PC-9 (cell line): ENCODE measurements at regions not wholly inside any gene's neighbourhood (a gene's known extent, or its start where the extent isn't known, plus 50 kb on each side); places are given as distances from the start of the nearest gene placed in this dataset.

Experiments
- BruUV-seq: library from RNA; stranded (reverse); fragments of 400-500 nt; replicated peaks from 2 replicates; lab custom pipeline; 2021; lab: Mats Ljungman, UMichigan
- CTCF ChIA-PET: fragments of 300-600 bp; sonication (Branson Sonifier 250); formaldehyde crosslinking; loops from one replicate; lab custom pipeline; 2022; ENCODE audit warnings: antibody characterized with exemption; lab: Charles Lee
- POLR2A ChIA-PET: fragments of 300-600 bp; sonication (Branson Sonifier 250); formaldehyde crosslinking; loops from one replicate; lab custom pipeline; 2022; ENCODE audit warnings: antibody characterized with exemption; ENCODE audit not compliant: unreplicated experiment; lab: Charles Lee
- DNase-seq, 2 experiments: peaks; one replicate each; pipeline versions ENCODE4 v3.0.0 to v3.0.0-alpha.2; 2015 to 2022; ENCODE audit warnings: mixed read lengths in 1 of 2
- H2AFZ ChIP-seq: fragments of 200-600 bp; sonication (generic); 2 replicates; pipeline ENCODE4 v1.8.1; 2017; ENCODE audit warnings: antibody characterized with exemption
- H3F3A ChIP-seq: fragments of 200-600 bp; sonication (generic); 2 replicates; pipeline ENCODE4 v1.8.1; 2017; ENCODE audit warnings: antibody characterized with exemption, mild to moderate bottlenecking, low read depth; ENCODE audit not compliant: insufficient read depth
- H3K27ac ChIP-seq: fragments of 200-600 bp; sonication (generic); 2 replicates; pipeline ENCODE4 v1.6.1; 2016; ENCODE audit warnings: mixed run types
- H3K27me3 ChIP-seq: fragments of 200-600 bp; sonication (generic); 2 replicates; pipeline ENCODE4 v1.6.1; 2016; ENCODE audit warnings: low read depth, mixed run types; ENCODE audit not compliant: insufficient read depth
- H3K36me3 ChIP-seq: fragments of 200-600 bp; sonication (generic); 2 replicates; pipeline ENCODE4 v1.6.1; 2016; ENCODE audit warnings: low read depth, mixed run types
- H3K4me1 ChIP-seq: fragments of 200-600 bp; sonication (generic); replicated peaks from 2 replicates; pipeline ENCODE4 v1.6.1; 2016; ENCODE audit warnings: mixed run types; ENCODE audit not compliant: insufficient read depth
- H3K4me2 ChIP-seq: fragments of 200-600 bp; sonication (generic); 2 replicates; pipeline ENCODE4 v1.6.1; 2017; ENCODE audit warnings: mixed run types
- H3K4me3 ChIP-seq: fragments of 200-600 bp; sonication (generic); 2 replicates; pipeline ENCODE4 v1.6.1; 2016; ENCODE audit warnings: mixed run types
- H3K79me2 ChIP-seq: fragments of 200-600 bp; sonication (generic); 2 replicates; pipeline ENCODE4 v1.6.1; 2017; ENCODE audit warnings: low read depth, mixed run types
- H3K9me2 ChIP-seq: fragments of 200-600 bp; sonication (generic); 2 replicates; pipeline ENCODE4 v1.8.1; 2017; ENCODE audit warnings: mild to moderate bottlenecking; ENCODE audit not compliant: insufficient read depth
- H3K9me3 ChIP-seq: fragments of 200-600 bp; sonication (generic); 2 replicates; pipeline ENCODE4 v1.8.1; 2016; ENCODE audit warnings: low read depth; ENCODE audit not compliant: insufficient read depth
- H4K20me1 ChIP-seq: fragments of 200-600 bp; sonication (generic); 2 replicates; pipeline ENCODE4 v1.8.1; 2017; ENCODE audit not compliant: insufficient read depth
- CTCF ChIP-seq: fragments of 200-600 bp; sonication (generic); conservative IDR thresholded peaks from 2 replicates; pipeline ENCODE4 v1.6.1; 2017; ENCODE audit warnings: mixed run types, antibody characterized with exemption, mild to moderate bottlenecking, moderate library complexity
- EZH2 ChIP-seq: fragments of 200-600 bp; sonication (generic); IDR thresholded peaks from 2 replicates; pipeline ENCODE4 v1.8.0; 2017; ENCODE audit warnings: antibody characterized with exemption, low read depth
- intact Hi-C: fragments of 100-400 bp; cut with micrococcal nuclease; formaldehyde crosslinking; loops from one replicate; pipeline ENCODE4 v1.10.0; 2022; ENCODE audit not compliant: unreplicated experiment

GRCh38 chr2:158046121-158046880 lies 55.4 kb upstream of the UPP2 start:
- no peak for DNase-seq
- no peaks in the 10 kb centered on the region for H3F3A ChIP-seq
- no peaks in the 10 kb centered on the region for H3K9me3 ChIP-seq
- H2AFZ ChIP-seq, result no peak overlapping the region
- intact Hi-C loops, result no loop called here
- BruUV-seq, result no TSS peak
- no peak overlapping the region for H3K27ac ChIP-seq
- no peaks in the 10 kb centered on the region for H3K4me1 ChIP-seq
- H3K27me3 ChIP-seq, result no peaks in the 10 kb centered on the region
- no peak overlapping the region for H3K4me3 ChIP-seq
- H3K79me2 ChIP-seq, result no peaks in the 10 kb centered on the region
- no peaks in the 10 kb centered on the region for H4K20me1 ChIP-seq
- no peak overlapping the region for H3K4me2 ChIP-seq
- TF ChIP-seq CTCF (no peak), EZH2 (no peak)
- H3K9me2 ChIP-seq, result no peaks in the 10 kb centered on the region
- ChIA-PET POLR2A (no interaction called here), CTCF (no interaction called here)
- H3K36me3 ChIP-seq, result no peaks in the 10 kb centered on the region

GRCh38 chr2:158045362-158045761 lies 56.3 kb upstream of the UPP2 start:
- no peaks in the 10 kb centered on the region for H3K27me3 ChIP-seq
- no peak overlapping the region for H3K4me2 ChIP-seq
- H3K4me1 ChIP-seq, result no peaks in the 10 kb centered on the region
- no peaks in the 10 kb centered on the region for H3K9me3 ChIP-seq
- CTCF ChIA-PET, result no interaction called here
- no peaks in the 10 kb centered on the region for H3K36me3 ChIP-seq
- no peaks in the 10 kb centered on the region for H4K20me1 ChIP-seq
- no peaks in the 10 kb centered on the region for H3K79me2 ChIP-seq
- H3K27ac ChIP-seq, result no peak overlapping the region
- DNase-seq, result no peak
- no peaks in the 10 kb centered on the region for H3F3A ChIP-seq
- BruUV-seq, result no TSS peak
- no peak for TF ChIP-seq EZH2
- no peak for TF ChIP-seq CTCF
- H2AFZ ChIP-seq, result no peak overlapping the region
- H3K4me3 ChIP-seq, result no peak overlapping the region
- intact Hi-C loops, result no loop called here
- POLR2A ChIA-PET, result no interaction called here
- no peaks in the 10 kb centered on the region for H3K9me2 ChIP-seq

GRCh38 chr2:158043181-158043948 lies 58.3 kb upstream of the UPP2 start:
- ChIA-PET POLR2A (no interaction called here), CTCF (no interaction called here)
- no peak for DNase-seq

More at GRCh38 chr2:158043181-158043948, 58.3 kb upstream of the UPP2 start:
- Histone ChIP-seq H3K27me3 (no peaks in the 10 kb centered on the region), H3K36me3 (no peaks in the 10 kb centered on the region), H2AFZ (no peak overlapping the region), H3K4me3 (no peak overlapping the region), H3F3A (no peaks in the 10 kb centered on the region), H3K79me2 (no peaks in the 10 kb centered on the region), H3K4me2 (no peak overlapping the region), H4K20me1 (no peaks in the 10 kb centered on the region), H3K4me1 (no peaks in the 10 kb centered on the region), H3K9me2 (no peaks in the 10 kb centered on the region), H3K9me3 (no peaks in the 10 kb centered on the region), H3K27ac (no peak overlapping the region)
- intact Hi-C loops, result no loop called here
- no TSS peak for BruUV-seq
- TF ChIP-seq CTCF (no peak), EZH2 (no peak)
